IMR-90 (cell line): ENCODE measurements at regions not wholly inside any gene's neighbourhood (a gene's known extent, or its start where the extent isn't known, plus 50 kb on each side); places are given as distances from the start of the nearest gene placed in this dataset.

ENCODE experiments used
- CEBPB ChIP-seq: IDR thresholded peaks from 2 replicates; pipeline ENCODE4 v1.6.1; 2012; ENCODE audit warnings: low read depth, low read length, improper control_type of control experiment
- CTCF ChIP-seq: conservative IDR thresholded peaks from 2 replicates; pipeline ENCODE4 v1.5.1; 2012; ENCODE audit warnings: mild to moderate bottlenecking, low read depth, low read length, improper control_type of control experiment
- ELK1 ChIP-seq: fragments of 150-350 bp; IDR thresholded peaks from 2 replicates; pipeline ENCODE4 v1.6.1; 2016; ENCODE audit warnings: low read depth, mild to moderate bottlenecking, low read length, moderate library complexity, borderline replicate concordance
- FOS ChIP-seq: fragments of 150-350 bp; IDR thresholded peaks from 2 replicates; pipeline ENCODE4 v1.6.1; 2016; ENCODE audit warnings: low read depth, low read length
- MAFK ChIP-seq: IDR thresholded peaks from 2 replicates; pipeline ENCODE4 v1.6.1; 2012; ENCODE audit warnings: low read depth, low read length, improper control_type of control experiment
- MAZ ChIP-seq: IDR thresholded peaks from 2 replicates; pipeline ENCODE4 v1.6.1; 2012; ENCODE audit warnings: low read depth, mild to moderate bottlenecking, low read length, improper control_type of control experiment, moderate library complexity, borderline replicate concordance
- POLR2A ChIP-seq: IDR thresholded peaks from 2 replicates; pipeline ENCODE4 v1.6.1; 2012; ENCODE audit warnings: mild to moderate bottlenecking, low read depth, low read length
- RAD21 ChIP-seq: IDR thresholded peaks from 2 replicates; pipeline ENCODE4 v1.6.1; 2012; ENCODE audit warnings: low read length, improper control_type of control experiment
- RFX5 ChIP-seq: IDR thresholded peaks from 2 replicates; pipeline ENCODE4 v1.8.0; 2012; ENCODE audit warnings: low read depth, mild to moderate bottlenecking, low read length, moderate library complexity
- SMC3 ChIP-seq: fragments of 150-350 bp; IDR thresholded peaks from 2 replicates; pipeline ENCODE4 v1.6.1; 2016; ENCODE audit warnings: low read depth, mild to moderate bottlenecking, antibody characterized with exemption, low read length, moderate library complexity

- TF ChIP-seq CTCF (no peak), MAFK (no peak), POLR2A (no peak), CEBPB (no peak), MAZ (no peak), RAD21 (no peak), FOS (no peak), SMC3 (no peak), ELK1 (no peak), RFX5 (no peak)
Measured at GRCh38 chr1:88230126-88230525, 453.9 kb upstream of the PKN2 start.
